AG04450 (cell line): ENCODE measurements at regions not wholly inside any gene's neighbourhood (a gene's known extent, or its start where the extent isn't known, plus 50 kb on each side); places are given as distances from the start of the nearest gene placed in this dataset.

ENCODE experiments used
- CTCF ChIA-PET: fragments of 300-600, 350-600 bp; formaldehyde crosslinking; extraction: SDS; loops from one replicate; lab custom pipeline; 2022; ENCODE audit warnings: antibody characterized with exemption, inconsistent platforms; lab: Charles Lee
- POLR2A ChIA-PET: fragments of 350-600 bp; formaldehyde crosslinking; extraction: SDS; loops from one replicate; lab custom pipeline; 2021; ENCODE audit warnings: antibody characterized with exemption, inconsistent platforms; lab: Yijun Ruan, JAX
- DNase-seq: peaks from one replicate; pipeline ENCODE4 v3.0.0-alpha.2; 2011; ENCODE audit warnings: low read depth, low spot score
- H3K27ac ChIP-seq: one replicate; pipeline ENCODE4 v1.5.1; 2012; ENCODE audit warnings: low read depth, low read length, control low read depth
- H3K27me3 ChIP-seq: one replicate; pipeline ENCODE4 v1.6.0; 2012; ENCODE audit warnings: low read length; ENCODE audit not compliant: control insufficient read depth, insufficient read depth
- H3K4me3 ChIP-seq: 2 replicates; pipeline ENCODE4 v1.5.1; 2011; ENCODE audit warnings: mild to moderate bottlenecking, low read depth, low read length, control low read depth
- H3K9me3 ChIP-seq: 2 replicates; pipeline ENCODE4 v1.5.1; 2012; ENCODE audit warnings: low read length; ENCODE audit not compliant: control insufficient read depth, insufficient read depth
- TF ChIP-seq, protein P1 (sequence below): IDR thresholded peaks from 2 replicates; pipeline ENCODE4 v1.5.1; 2011; ENCODE audit warnings: low read depth, low read length, control low read depth, inconsistent platforms

DNA sequence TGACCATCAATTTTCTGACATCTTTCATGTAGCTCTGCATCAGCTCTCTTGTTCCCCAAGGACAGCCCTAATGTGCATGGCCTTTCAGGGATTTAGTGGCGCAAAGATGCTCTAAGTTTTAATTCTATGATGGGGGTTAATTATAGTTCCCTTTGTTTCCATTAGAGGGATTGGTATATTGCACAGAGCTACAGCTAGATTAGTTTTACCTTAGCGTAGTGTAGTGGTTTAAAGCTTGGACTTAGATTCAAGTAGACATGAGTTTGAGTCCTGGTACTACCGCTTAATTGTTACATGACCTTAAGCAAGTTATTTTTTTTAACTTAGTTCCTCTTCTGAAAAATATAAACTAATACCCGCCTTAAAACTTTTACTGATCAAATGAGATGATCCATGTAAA lies 247.8 kb upstream of the KRR1 start:
- TF ChIP-seq, protein P1, sequence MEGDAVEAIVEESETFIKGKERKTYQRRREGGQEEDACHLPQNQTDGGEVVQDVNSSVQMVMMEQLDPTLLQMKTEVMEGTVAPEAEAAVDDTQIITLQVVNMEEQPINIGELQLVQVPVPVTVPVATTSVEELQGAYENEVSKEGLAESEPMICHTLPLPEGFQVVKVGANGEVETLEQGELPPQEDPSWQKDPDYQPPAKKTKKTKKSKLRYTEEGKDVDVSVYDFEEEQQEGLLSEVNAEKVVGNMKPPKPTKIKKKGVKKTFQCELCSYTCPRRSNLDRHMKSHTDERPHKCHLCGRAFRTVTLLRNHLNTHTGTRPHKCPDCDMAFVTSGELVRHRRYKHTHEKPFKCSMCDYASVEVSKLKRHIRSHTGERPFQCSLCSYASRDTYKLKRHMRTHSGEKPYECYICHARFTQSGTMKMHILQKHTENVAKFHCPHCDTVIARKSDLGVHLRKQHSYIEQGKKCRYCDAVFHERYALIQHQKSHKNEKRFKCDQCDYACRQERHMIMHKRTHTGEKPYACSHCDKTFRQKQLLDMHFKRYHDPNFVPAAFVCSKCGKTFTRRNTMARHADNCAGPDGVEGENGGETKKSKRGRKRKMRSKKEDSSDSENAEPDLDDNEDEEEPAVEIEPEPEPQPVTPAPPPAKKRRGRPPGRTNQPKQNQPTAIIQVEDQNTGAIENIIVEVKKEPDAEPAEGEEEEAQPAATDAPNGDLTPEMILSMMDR, result no peak
- DNase-seq, result no peak
- POLR2A ChIA-PET, result interaction anchor here (0.8 kb wide), 1 partner anchor 272 kb away, joined by 4 read pairs; the partner anchor contains the start of gene PHLDA1
- CTCF ChIA-PET, result no interaction called here
- Histone ChIP-seq H3K27me3 (no peaks in the 10 kb centered on the region), H3K4me3 (no peak overlapping the region), H3K27ac (no peak overlapping the region), H3K9me3 (no peaks in the 10 kb centered on the region)

DNA sequence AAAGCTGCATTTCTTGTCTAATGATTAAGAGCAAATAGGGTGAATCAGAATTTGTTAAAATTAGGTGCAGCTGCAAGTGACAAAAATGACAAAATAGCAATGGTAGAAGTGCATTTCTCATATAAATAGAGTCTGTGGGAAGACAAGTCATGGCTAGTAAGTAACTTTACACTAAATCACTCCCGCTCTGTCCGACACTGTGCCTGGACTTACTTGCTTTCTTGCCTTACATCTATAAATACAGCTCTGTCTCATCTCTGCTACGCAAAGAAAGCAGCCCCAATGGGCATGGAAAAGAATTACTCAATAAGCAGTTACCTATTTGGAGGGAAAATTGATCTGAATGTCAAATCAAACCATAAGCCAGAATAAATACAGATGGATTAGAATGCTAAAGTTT lies 245.4 kb upstream of the KRR1 start:
- POLR2A ChIA-PET, result no interaction called here

DNA sequence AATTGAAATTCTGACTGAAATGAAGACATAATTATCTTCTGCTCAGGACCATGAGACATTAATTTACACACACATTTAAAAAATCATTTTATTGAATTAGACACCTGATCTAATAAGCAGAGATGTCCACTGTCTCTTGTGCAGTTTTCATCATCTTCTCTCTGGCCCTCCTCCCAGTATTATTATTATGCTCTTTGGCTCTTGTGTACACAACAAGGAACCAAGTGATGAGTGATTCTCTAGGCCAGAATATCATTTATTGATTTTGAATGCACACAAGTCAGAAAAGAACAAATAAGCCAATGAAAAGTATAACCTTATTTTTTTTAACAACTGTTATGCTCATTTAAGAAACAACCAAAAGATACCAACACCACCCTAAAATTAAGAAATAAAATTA lies 244.7 kb upstream of the KRR1 start:
- Histone ChIP-seq H3K9me3 (no peaks in the 10 kb centered on the region), H3K27ac (no peak overlapping the region), H3K27me3 (no peaks in the 10 kb centered on the region), H3K4me3 (no peak overlapping the region)
- no peak for DNase-seq
- TF ChIP-seq, protein P1, result no peak
- POLR2A ChIA-PET, result no interaction called here
- CTCF ChIA-PET, result no interaction called here

More for the DNA sequence above, 245.4 kb upstream of the KRR1 start:
- CTCF ChIA-PET, result no interaction called here
- no peak for DNase-seq
- H3K27ac ChIP-seq, result no peak overlapping the region
- TF ChIP-seq, protein P1, result no peak
- no peaks in the 10 kb centered on the region for H3K27me3 ChIP-seq
- H3K9me3 ChIP-seq, result no peaks in the 10 kb centered on the region
- H3K4me3 ChIP-seq, result no peak overlapping the region

DNA sequence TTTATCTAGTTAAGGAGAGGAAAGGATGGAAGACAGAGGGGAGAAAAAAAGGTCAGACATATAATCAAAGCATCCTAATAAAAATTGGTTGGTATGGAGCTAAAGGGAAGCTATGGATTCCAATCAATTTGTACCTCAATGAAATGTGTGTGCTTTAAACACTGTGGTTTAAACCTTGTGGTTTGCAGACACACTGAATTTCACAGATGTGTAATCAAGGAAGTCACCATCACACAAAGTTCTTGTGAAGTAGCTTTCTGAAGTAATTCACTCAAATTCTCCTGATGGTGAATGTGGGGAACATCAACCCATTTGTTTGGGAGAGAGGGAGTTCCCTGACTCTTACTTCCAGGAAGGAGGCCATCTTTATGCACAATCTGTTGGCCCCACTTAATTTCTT lies 243.3 kb upstream of the KRR1 start:
- Histone ChIP-seq H3K4me3 (no peak overlapping the region), H3K27me3 (no peaks in the 10 kb centered on the region), H3K27ac (no peak overlapping the region), H3K9me3 (no peaks in the 10 kb centered on the region)
- ChIA-PET POLR2A (no interaction called here), CTCF (no interaction called here)
- DNase-seq, result no peak
- TF ChIP-seq, protein P1, result no peak

DNA sequence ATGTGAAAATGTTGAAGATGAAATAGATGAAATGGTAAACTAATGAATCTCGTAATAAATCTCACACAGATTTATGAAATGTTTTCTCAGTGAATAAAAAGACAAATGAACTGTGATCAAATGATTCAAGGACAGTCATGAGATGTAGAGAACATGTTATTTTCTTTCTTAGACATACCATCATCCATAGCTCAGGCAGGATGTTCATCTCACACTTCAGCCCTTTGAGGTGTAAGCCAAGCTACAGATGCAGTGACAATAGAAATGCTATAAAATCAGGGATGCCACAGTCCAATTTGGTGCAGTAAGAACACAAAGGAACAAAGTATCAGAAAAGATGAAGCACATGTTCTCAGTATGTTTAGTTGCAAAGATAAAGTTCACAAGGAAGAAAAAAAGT lies 242.7 kb upstream of the KRR1 start:
- Histone ChIP-seq H3K4me3 (no peak overlapping the region), H3K27me3 (no peaks in the 10 kb centered on the region), H3K27ac (no peak overlapping the region), H3K9me3 (no peaks in the 10 kb centered on the region)
- no peak for DNase-seq
- TF ChIP-seq, protein P1, result no peak
- CTCF ChIA-PET, result no interaction called here
- POLR2A ChIA-PET, result no interaction called here
